Mesothelial cell of epicardium (in vitro differentiated cells): ENCODE measurements at regions not wholly inside any gene's neighbourhood (a gene's known extent, or its start where the extent isn't known, plus 50 kb on each side); places are given as distances from the start of the nearest gene placed in this dataset.

Source experiments
- DNase-seq, 2 experiments: peaks; one replicate each; pipeline ENCODE4 v3.0.0; 2021; ENCODE audit warnings: low spot score in 2 of 2; ENCODE audit not compliant: unreplicated experiment in 2 of 2
- H3K27ac Mint-ChIP-seq: 2 replicates; pipeline ENCODE4 v1.8.0; 2021; ENCODE audit warnings: mixed read lengths
- H3K27me3 Mint-ChIP-seq: 2 replicates; pipeline ENCODE4 v1.8.0; 2021; ENCODE audit warnings: low read depth, mixed read lengths
- H3K36me3 Mint-ChIP-seq: 2 replicates; pipeline ENCODE4 v1.8.0; 2021; ENCODE audit warnings: mixed read lengths
- H3K4me1 Mint-ChIP-seq: 2 replicates; pipeline ENCODE4 v1.8.0; 2021; ENCODE audit warnings: mixed read lengths
- H3K4me3 Mint-ChIP-seq: 2 replicates; pipeline ENCODE4 v1.8.0; 2021; ENCODE audit warnings: mild to moderate bottlenecking, moderate library complexity, mixed read lengths
- H3K9me3 Mint-ChIP-seq: 2 replicates; pipeline ENCODE4 v1.8.0; 2021; ENCODE audit warnings: mixed read lengths
- CTCF ChIP-seq: fragments of 200-600 bp; sonication (generic); IDR thresholded peaks from one replicate; pipeline ENCODE4 v1.5.0; 2021; ENCODE audit warnings: antibody characterized with exemption; ENCODE audit not compliant: unreplicated experiment

DNA sequence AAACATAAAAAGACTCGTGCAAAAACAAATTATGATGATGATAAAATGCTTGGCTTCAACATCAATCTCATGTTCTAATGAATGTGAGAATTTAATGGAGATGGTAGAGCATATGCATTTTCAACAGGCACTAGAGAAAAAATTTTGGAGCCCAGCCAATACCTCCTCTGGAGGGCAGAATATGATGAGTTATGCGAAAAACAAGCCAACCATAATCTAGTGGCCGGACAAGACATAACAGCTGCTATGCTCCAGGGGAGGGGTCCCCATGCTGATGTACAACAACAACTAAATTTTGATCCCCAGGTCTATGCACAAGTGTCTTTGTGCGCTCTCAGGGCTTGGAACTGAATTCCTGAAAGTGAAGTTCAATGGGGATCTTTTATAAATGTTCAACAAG lies 1197.5 kb downstream of the LRFN5 start:
- no peak for DNase-seq
- no peak for TF ChIP-seq CTCF
- Mint-ChIP-seq H3K4me1 (peaks cover 10% of the 10 kb centered on the region), H3K4me3 (no peak overlapping the region), H3K27me3 (no peaks in the 10 kb centered on the region), H3K36me3 (no peaks in the 10 kb centered on the region), H3K27ac (no peak overlapping the region), H3K9me3 (no peaks in the 10 kb centered on the region)

DNA sequence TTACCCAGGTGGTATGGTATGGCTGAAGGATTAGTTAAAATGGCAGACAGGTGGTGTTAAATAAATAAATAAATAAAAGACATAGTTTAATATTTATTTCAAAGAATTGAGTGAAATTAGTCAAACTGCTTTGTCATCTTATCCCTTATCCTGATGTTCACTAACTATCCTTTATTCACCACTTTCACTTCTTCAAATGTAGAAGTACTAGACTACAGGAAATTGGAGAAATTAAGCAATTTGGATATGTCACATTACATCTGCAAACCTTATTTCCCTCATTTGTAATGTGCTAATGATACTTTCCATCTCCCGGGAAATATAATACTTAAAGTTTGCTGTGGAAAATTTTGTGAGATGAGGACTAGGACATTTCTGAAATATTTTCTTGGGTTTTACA lies 1195.7 kb downstream of the LRFN5 start:
- DNase-seq, result no peak
- no peak overlapping the region for H3K27ac Mint-ChIP-seq
- peaks cover 8% of the 10 kb centered on the region for H3K4me1 Mint-ChIP-seq
- H3K27me3 Mint-ChIP-seq, result no peaks in the 10 kb centered on the region
- no peak overlapping the region for H3K4me3 Mint-ChIP-seq
- peaks cover 16% of the 10 kb centered on the region for H3K9me3 Mint-ChIP-seq
- peaks cover 2% of the 10 kb centered on the region for H3K36me3 Mint-ChIP-seq
- TF ChIP-seq CTCF, result no peak

GRCh38 chr14:42792166-42792565 lies 1185.5 kb downstream of the LRFN5 start:
- no peak for TF ChIP-seq CTCF
- H3K27me3 Mint-ChIP-seq, result no peaks in the 10 kb centered on the region
- no peaks in the 10 kb centered on the region for H3K4me1 Mint-ChIP-seq
- no peak overlapping the region for H3K27ac Mint-ChIP-seq
- no peak for DNase-seq
- no peak overlapping the region for H3K4me3 Mint-ChIP-seq
- no peaks in the 10 kb centered on the region for H3K36me3 Mint-ChIP-seq
- H3K9me3 Mint-ChIP-seq, result peaks cover 21% of the 10 kb centered on the region

DNA sequence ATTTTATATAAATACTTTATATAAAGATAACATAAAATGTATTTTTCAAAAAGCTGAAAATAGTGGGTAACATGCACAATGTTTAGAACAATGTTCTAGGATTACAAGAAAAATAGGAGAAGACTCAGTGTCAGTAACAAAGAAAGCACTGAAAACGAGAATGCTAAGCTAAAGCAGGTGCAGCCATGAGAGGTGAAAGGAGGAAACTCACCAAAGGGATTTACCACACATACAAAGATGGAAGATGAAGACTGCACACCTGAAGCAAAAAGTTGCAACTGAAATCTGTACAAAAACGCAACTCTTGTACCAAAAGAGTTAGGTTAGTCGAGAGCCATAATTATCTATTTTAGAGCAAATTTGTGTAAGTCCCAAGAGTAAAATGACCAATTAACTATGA lies 1176.1 kb downstream of the LRFN5 start:
- Mint-ChIP-seq H3K4me1 (no peaks in the 10 kb centered on the region), H3K4me3 (no peak overlapping the region), H3K36me3 (peaks cover 3% of the 10 kb centered on the region), H3K9me3 (peaks cover 23% of the 10 kb centered on the region), H3K27me3 (no peaks in the 10 kb centered on the region), H3K27ac (no peak overlapping the region)
- no peak for TF ChIP-seq CTCF
- no peak for DNase-seq

- no peak for TF ChIP-seq CTCF
- DNase-seq, result no peak
- Mint-ChIP-seq H3K36me3 (no peaks in the 10 kb centered on the region), H3K4me1 (peaks cover 3% of the 10 kb centered on the region), H3K9me3 (peaks cover 13% of the 10 kb centered on the region), H3K27me3 (no peaks in the 10 kb centered on the region), H3K27ac (no peak overlapping the region), H3K4me3 (no peak overlapping the region)
These were observed 1172.3 kb downstream of the LRFN5 start for GRCh38 chr14:42778984-42779383.

DNA sequence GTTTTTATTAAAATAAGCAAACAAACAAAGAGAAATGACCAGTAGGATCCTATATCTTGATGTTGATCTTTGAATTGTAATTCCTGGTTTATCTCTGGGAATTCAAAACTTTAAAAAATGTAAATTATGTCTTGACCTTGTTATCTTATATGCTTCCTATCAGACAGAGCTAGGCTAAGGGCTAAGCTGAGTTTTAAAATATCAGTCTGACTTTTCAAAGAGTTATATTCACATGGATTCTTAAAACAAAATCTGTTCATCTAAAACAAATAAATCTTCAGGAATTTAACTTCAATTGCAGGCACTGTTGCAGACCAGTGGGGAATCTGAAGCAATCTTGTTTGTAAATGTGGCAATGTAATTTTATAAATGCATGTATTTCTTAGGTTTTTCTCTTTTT lies 1144.1 kb downstream of the LRFN5 start:
- H3K9me3 Mint-ChIP-seq, result peaks cover 4% of the 10 kb centered on the region
- DNase-seq, result no peak
- no peak overlapping the region for H3K4me3 Mint-ChIP-seq
- no peaks in the 10 kb centered on the region for H3K27me3 Mint-ChIP-seq
- H3K27ac Mint-ChIP-seq, result no peak overlapping the region
- TF ChIP-seq CTCF, result no peak
- H3K4me1 Mint-ChIP-seq, result peaks cover 2% of the 10 kb centered on the region
- no peaks in the 10 kb centered on the region for H3K36me3 Mint-ChIP-seq
